Left ventricle myocardium inferior (tissue), 1 donor: ENCODE measurements at regions not wholly inside any gene's neighbourhood (a gene's known extent, or its start where the extent isn't known, plus 50 kb on each side); places are given as distances from the start of the nearest gene placed in this dataset.

ENCODE experiments used
- DNase-seq: peaks from one replicate; pipeline ENCODE4 v3.0.0-alpha.2; 2020
- H3K27ac ChIP-seq: fragments of 200-600 bp; replicated peaks from 2 replicates; pipeline ENCODE4 v1.8.0; 2021
- H3K27me3 ChIP-seq: fragments of 200-600 bp; 2 replicates; pipeline ENCODE4 v1.8.0; 2021; ENCODE audit warnings: low read depth
- H3K36me3 ChIP-seq: fragments of 200-600 bp; 2 replicates; pipeline ENCODE4 v1.8.0; 2021
- H3K4me1 ChIP-seq: fragments of 200-600 bp; 2 replicates; pipeline ENCODE4 v1.8.0; 2021
- H3K4me3 ChIP-seq: fragments of 200-600 bp; 2 replicates; pipeline ENCODE4 v1.8.0; 2021; ENCODE audit warnings: mild to moderate bottlenecking, moderate library complexity
- H3K9me3 ChIP-seq: fragments of 200-600 bp; replicated peaks from 2 replicates; pipeline ENCODE4 v1.8.0; 2021
- CTCF ChIP-seq: fragments of 200-600 bp; IDR thresholded peaks from 2 replicates; pipeline ENCODE4 v1.8.0; 2021; ENCODE audit warnings: antibody characterized with exemption, mild to moderate bottlenecking, borderline replicate concordance
- intact Hi-C: fragments of 100-400 bp; cut with micrococcal nuclease; formaldehyde crosslinking; loops from one replicate; pipeline ENCODE4 v1.11.0; 2022
- donor health status: DM: no; HTN: yes; CAD: no; lungs with severe emphysema.

DNA sequence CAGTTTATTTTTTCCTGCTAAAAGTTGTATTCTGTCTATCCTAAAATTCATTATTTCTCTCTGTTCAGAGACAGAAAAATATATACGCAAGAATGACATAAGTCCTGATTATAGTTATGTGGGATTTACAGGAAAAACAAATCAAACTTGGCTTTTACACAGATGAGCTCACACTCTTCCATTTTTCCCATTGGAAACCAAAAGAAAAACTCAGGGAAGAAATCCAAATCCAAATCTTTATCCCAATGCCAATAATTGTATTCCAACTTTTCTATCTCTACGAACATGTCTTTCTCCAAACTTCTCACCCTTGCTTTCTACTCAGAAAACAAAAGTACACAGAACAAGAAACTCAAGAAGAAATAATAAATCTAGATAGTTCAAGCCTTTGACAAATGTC, 249.1 kb upstream of the TMEFF2 start:
- no peak for TF ChIP-seq CTCF
- intact Hi-C loops = no loop called here
- H3K27ac ChIP-seq = no peak overlapping the region
- no peaks in the 10 kb centered on the region for H3K36me3 ChIP-seq
- H3K27me3 ChIP-seq = no peaks in the 10 kb centered on the region
- no peaks in the 10 kb centered on the region for H3K4me1 ChIP-seq
- no peaks in the 10 kb centered on the region for H3K9me3 ChIP-seq
- no peak for DNase-seq
- H3K4me3 ChIP-seq = no peak overlapping the region

- no peak for DNase-seq
- no peaks in the 10 kb centered on the region for H3K27me3 ChIP-seq
- no peaks in the 10 kb centered on the region for H3K36me3 ChIP-seq
- H3K9me3 ChIP-seq = no peaks in the 10 kb centered on the region
- H3K27ac ChIP-seq = no peak overlapping the region
- H3K4me1 ChIP-seq = no peaks in the 10 kb centered on the region
- no peak for TF ChIP-seq CTCF
- no peak overlapping the region for H3K4me3 ChIP-seq
- intact Hi-C loops = no loop called here
Measured at GRCh38 chr2:192438239-192438638, 243.5 kb upstream of the TMEFF2 start.

DNA sequence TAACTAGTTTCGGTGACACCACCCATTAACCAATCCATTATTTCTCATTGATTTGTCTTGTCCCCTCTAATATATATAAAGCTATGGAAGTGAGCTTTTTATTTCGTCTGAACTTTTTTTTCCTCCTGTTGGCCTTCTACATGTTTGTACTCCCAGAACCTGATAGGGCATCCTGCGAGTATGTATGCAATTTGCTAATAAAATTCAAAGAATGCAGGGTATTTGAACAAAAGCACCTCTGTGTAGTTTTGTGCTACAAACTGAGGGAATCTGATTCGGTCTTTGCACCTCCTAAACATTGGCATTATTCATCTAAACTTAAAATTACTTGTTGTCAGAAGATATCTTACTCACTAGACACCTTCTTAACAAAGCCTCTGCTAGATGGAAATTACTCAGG, 242.9 kb upstream of the TMEFF2 start:
- H3K27me3 ChIP-seq = no peaks in the 10 kb centered on the region
- DNase-seq = no peak
- H3K27ac ChIP-seq = no peak overlapping the region
- intact Hi-C loops = no loop called here
- H3K9me3 ChIP-seq = no peaks in the 10 kb centered on the region
- no peak for TF ChIP-seq CTCF
- no peak overlapping the region for H3K4me3 ChIP-seq
- H3K4me1 ChIP-seq = no peaks in the 10 kb centered on the region
- no peaks in the 10 kb centered on the region for H3K36me3 ChIP-seq

DNA sequence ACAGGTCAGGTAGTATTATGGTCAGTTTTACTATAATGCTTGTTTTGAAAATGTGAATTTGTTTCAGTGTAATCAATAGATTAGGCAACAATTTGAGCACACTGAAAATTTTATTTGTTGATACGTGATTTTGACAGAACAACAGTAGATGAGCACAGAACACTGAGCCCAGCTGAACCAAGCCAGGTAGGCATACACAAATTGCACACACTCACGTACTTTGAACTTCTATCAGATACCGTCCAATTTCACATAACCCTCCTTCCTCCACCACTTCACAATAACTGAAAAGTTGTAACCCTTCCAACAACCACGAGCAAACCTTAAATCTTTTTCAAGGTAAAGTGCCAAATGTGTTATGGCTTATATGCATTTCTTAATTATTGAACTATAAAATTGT, 229.5 kb upstream of the TMEFF2 start:
- Histone ChIP-seq H3K9me3 (peaks cover 5% of the 10 kb centered on the region), H3K36me3 (no peaks in the 10 kb centered on the region), H3K4me1 (no peaks in the 10 kb centered on the region), H3K4me3 (no peak overlapping the region), H3K27ac (no peak overlapping the region), H3K27me3 (no peaks in the 10 kb centered on the region)
- TF ChIP-seq CTCF = no peak
- intact Hi-C loops = no loop called here
- no peak for DNase-seq

GRCh38 chr2:192419786-192420185, 225.1 kb upstream of the TMEFF2 start:
- TF ChIP-seq CTCF = no peak
- no peaks in the 10 kb centered on the region for H3K36me3 ChIP-seq
- no peaks in the 10 kb centered on the region for H3K27me3 ChIP-seq

GRCh38 chr2:192416060-192416459, 221.3 kb upstream of the TMEFF2 start:
- Histone ChIP-seq H3K4me3 (no peak overlapping the region), H3K9me3 (peaks cover 21% of the 10 kb centered on the region), H3K4me1 (no peaks in the 10 kb centered on the region), H3K27ac (no peak overlapping the region), H3K27me3 (no peaks in the 10 kb centered on the region), H3K36me3 (no peaks in the 10 kb centered on the region)
- DNase-seq = no peak
- TF ChIP-seq CTCF = no peak
- intact Hi-C loops = no loop called here

More at GRCh38 chr2:192419786-192420185, 225.1 kb upstream of the TMEFF2 start:
- Histone ChIP-seq H3K4me3 (no peak overlapping the region), H3K27ac (no peak overlapping the region), H3K4me1 (no peaks in the 10 kb centered on the region), H3K9me3 (peaks cover 8% of the 10 kb centered on the region)
- no peak for DNase-seq
- intact Hi-C loops = no loop called here
